ENCODE measurements at regions not wholly inside any gene's neighbourhood (a gene's known extent, or its start where the extent isn't known, plus 50 kb on each side); places are given as distances from the start of the nearest gene placed in this dataset.

DNA sequence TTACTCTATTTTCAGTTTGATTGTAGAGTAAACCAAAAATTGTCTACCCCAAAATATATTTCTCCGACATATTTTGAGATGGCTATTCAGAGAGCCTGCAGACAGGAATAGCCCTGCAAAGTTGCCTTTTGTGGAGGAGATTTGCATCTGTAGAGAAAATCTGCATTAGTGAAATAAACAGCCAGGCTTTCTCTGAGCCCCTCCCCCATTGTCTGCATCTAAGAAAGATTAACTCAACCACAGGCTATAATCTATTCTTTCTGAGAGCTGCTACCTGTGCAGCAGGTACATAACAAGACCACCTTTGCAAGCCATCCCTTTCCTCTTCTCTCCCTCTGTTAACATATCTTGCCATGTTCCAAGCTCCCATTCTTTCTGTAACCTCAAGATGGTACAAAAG is 1034.2 kb downstream of the SORCS3 start:
- intact Hi-C loops (cut with micrococcal nuclease): no loop called here

DNA sequence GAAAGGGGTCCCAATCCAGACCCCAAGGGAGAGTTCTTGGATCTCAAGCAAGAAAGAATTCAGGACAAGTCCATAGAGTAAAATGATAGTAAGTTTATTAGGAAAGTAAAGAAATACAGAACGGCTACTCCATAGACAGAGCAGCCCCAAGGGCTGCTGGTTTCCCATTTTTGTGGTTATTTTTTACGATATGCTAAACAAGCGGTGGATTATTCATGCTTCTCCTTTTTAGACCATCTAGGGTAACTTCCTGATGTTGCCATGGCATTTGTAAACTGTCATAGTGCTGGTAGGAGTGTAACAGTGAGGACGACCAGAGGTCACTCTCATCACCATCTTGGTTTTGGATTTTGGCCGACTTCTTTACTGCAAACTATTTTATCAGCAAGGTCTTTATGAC is 1033.4 kb downstream of the SORCS3 start:
- intact Hi-C loops (cut with micrococcal nuclease): no loop called here

DNA sequence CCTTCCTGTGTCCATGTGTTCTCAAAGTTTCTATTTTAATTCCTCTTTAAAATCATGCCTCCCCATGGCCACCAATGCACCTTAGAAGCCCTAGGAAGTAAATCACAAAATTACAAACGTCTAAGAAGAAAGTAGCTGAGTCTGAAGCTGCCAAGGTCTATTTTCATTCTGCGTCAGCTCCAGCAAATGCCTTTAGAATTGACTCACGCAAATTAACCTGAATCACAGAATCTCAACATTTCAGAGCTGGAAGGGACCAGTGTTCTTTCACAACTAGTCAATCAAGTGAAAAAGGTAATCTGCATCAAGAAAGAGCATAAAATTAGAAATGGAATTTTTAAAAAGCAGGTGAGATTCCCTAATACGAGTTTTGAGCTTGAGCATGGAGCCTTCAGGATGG is 1017.6 kb downstream of the SORCS3 start:
- intact Hi-C loops (cut with micrococcal nuclease): no loop called here

DNA sequence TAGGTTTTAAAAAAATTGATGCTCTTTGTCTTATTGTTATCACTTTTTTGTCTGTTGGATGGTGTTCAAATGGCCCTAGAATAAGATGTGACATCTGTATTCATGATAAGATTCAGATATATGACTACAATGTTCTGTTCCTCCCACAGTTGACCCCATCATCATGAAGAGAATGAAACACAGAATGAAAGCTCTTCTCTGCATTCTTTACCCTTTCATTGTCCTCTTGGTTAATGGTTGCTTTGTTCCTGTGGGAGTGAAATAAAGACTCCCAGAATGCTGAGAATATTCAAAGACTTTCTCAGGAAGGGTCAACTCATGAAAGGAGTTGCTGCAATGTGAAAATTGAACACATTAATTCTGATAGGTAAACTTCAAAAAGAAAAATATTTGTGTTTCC is 1015.8 kb downstream of the SORCS3 start:
- intact Hi-C loops (cut with micrococcal nuclease): no loop called here

DNA sequence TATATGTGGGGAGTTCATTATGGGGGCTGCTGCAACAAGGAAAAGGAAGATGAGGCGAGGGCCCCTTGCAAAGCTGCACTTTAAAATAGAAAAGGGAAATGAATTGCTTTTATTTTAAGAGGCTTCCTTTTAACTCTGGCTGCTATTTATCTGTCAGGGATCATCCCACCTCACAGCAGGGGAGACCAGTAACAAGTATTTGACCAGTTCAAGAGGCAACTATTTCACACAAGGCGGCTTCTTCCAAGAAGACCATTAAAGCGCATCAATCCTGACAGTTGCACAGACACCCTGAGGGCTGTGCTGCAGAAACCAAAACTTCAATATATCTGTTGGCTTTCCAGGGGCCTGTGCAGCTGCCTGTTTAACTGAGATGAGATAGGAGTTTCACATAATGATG is 1009.2 kb downstream of the SORCS3 start:
- intact Hi-C loops (cut with micrococcal nuclease): no loop called here

DNA sequence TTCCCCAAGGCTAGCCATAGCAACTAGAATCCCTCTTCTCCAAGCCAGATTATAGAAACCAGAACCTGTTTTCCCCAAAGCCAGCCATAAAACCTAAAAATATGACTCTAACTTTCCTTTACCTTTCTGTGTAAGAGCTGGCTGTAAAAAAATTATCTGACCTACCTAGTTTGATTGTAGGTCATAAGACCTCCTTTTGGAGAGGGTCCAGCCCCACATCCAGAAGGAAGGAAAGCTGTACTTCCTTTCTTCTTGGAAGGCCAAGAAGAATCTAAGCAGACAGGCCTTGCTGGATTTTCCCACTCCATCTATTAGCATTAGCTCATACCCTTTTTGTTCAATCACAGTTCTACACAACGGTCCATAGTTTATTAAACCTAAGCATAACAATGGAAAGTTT is 1006.3 kb downstream of the SORCS3 start:
- intact Hi-C loops (cut with micrococcal nuclease): no loop called here

DNA sequence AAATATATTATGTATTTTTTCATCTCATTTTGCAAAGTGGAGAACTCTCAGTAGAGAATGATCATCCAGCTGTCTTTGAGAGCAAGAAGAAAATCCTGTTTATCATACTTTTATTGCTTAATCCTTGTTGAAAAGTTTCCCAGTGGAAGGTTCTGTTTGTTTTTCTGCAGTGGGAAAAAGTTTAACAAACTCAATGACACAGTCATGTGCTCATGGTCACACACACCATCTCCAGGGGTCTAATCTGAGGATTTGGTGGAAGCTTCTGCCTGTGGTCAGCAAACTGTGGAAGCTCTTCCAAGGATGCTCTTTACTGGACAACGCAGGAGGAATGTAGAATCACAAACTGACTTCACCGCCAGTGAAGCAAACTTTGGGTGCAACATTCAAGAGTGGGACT is 1003.9 kb downstream of the SORCS3 start:
- intact Hi-C loops (cut with micrococcal nuclease): no loop called here

DNA sequence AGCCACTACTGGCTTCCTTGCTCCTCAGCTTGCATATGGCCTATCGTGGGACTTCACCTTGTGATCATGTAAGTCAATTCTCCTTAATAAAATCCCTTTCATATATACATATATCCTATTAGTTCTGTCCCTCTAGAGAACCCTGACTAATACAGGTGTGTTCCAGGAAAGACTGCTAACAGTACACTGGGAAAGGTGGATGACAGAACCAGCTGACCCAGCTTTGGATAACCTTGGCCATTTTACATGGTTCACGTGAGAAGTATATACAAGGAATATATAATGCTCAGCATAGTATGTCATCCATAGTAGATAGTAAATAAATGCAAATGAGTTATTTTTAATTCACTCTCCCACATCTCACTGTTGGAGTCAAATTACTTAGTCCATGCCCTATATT is 1003.5 kb downstream of the SORCS3 start:
- intact Hi-C loops (cut with micrococcal nuclease): no loop called here

DNA sequence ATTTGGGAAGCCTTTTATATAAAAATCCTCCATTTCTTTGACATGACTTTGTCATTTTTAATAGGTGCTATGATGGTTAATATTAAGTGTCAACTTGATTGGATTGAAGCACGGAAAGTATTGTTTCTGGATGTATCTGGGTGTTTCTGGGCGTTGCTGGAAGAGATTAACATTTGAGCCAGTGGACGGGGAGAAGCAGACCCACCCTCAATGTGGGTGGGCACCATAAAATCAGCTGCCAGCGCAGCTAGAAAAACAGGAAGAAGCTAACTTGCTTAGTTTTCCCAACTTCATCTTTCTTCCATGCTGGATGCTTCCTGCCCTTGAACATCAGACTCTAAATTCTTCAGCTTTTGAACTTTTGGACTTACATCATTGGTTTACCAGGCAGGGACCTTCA is 1003.0 kb downstream of the SORCS3 start:
- intact Hi-C loops (cut with micrococcal nuclease): no loop called here

DNA sequence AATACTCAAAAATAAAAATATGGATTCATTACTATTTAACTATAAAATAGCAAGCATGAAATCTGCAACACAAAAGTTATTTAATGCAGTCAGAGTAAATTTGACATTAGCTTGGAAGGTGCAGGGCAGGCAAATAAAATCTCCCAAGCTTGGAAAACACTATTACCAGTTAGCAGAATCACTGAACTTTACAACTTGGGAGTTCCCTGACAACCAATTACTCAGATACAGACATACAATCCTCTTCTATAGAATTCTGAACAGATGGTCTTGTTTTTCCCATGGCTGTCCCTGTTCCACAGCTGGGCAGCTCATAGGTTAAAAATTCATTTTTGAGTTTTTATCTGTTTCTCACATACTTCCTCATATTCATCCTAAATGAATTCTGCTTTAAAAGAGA is 1002.6 kb downstream of the SORCS3 start:
- intact Hi-C loops (cut with micrococcal nuclease): no loop called here

DNA sequence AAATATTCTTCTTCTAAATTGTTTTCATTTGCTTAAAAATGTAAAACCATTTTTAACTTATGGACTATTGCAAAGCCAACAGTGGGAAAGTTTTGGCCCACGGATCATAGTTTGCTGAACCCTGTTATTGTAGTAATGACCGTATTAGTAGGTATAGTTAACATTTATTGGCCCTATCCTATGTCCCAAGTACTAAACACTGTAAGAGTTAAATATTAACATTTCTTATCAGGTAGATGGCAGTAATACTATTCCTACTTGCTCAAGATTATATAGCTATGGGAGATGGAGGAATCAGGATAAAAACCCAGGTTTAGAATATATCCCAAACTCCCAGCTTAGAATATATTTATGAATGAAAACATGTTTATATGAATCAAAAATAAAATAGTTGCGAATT is 993.2 kb downstream of the SORCS3 start:
- intact Hi-C loops (cut with micrococcal nuclease): no loop called here

DNA sequence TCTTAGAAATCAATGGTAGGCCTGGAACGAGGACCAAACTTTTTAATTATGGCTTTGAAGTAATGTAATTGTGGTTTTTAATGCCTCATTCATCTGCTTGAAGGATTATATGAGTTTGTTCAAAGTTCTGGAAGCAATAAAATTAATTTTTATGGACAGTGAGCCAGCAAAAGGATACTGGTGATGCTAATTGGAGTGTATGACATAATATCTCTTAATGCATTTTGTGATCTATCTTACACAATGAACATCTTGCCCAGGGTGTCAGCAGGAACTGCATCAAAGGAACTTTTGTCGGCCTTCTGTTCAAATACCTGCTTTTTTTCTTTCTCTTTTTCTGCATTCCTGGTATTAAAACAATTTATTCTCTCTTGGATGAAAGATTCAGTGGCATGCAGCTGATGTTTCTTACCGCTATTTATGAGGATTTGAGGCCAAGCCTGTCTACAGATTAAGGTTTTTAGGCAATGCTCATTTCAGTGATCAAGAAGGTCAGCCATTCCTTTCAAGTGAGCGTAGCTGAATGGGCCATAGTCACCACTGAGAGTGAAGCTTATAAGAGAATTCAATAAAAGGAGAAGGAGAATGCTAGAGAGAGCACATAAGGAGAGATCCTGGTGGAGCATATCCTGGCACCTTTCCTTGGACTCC is 974.8 kb downstream of the SORCS3 start:
- intact Hi-C loops (cut with micrococcal nuclease): no loop called here

DNA sequence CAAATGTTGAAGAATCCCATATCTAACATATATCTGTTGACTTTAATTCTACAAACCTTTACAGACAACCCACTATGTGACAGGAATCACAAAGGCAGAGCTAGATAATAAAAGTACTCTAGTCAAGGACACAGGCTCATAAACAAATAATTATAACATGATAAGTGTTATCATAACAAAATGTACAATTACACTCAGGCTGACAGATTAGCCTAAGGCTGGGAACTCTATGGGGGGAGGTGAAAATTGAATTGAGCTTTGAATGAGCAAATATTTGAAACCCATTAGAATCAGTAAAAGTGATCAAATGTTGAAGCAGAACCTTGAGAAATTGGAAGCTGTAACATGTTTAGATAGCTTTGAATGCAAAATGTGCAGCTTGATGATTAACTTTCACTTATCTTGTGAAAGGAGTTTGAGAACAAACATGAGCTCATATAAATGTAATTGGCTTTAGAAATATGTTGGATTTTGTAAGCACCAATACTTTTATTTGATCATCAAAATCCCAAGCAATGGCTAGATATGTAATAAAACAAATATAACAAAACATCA is 970.2 kb downstream of the SORCS3 start:
- intact Hi-C loops (cut with micrococcal nuclease): no loop called here

DNA sequence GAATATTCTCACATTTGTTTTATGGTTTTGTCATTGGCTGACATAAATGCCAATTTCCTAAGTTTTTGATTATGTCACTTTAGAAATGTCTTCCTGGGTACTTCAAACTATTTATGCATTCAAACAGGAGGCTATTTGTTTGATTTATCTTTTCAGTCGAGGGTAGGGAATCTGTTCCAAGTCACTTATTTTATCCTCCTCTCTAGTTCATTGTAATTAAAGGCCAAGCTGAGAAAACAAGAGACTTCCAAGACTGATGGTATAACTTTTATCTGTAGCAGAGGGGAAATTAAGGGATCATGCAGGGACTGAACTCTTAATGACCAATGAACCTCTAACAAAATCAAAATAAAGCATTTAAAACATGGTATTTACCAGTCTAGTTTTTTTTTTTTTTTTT is 968.4 kb downstream of the SORCS3 start:
- intact Hi-C loops (cut with micrococcal nuclease): no loop called here

DNA sequence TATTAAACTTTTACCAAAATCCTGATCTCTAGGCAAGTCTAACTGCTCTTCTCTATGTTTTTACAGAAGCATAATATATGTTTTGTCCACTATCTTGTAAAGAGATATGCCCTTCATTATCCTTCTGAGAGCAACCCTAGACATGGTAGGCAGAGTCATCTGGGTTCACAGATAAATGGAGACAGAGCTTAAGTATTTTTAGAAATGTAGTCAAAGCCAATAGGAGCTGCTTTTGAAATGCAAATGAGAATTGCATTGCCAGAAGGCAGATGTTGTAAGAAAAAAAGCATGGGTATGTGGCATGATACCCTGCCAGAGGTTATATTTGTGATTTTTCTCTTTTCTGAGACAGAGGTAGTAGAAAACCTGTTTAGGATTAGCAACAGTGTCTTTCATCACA is 964.8 kb downstream of the SORCS3 start:
- intact Hi-C loops (cut with micrococcal nuclease): no loop called here

DNA sequence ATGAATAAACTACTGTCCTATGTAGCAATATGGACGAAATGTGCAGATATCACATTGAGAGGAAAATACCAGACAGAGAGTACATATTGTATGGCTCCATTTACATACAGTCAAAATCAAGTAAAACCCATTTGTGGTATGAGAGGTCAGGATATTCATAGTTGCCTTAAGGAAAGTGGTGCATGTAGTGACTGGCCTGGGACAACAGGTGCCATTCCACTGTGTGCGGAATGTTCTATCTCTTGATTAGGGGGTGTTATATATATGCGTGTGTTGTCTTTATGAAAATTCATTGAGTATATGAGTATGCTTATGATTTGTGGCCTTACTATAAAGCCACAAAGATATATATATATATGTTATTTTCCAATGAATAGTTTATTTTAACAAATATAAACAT is 964.0 kb downstream of the SORCS3 start:
- intact Hi-C loops (cut with micrococcal nuclease): no loop called here

DNA sequence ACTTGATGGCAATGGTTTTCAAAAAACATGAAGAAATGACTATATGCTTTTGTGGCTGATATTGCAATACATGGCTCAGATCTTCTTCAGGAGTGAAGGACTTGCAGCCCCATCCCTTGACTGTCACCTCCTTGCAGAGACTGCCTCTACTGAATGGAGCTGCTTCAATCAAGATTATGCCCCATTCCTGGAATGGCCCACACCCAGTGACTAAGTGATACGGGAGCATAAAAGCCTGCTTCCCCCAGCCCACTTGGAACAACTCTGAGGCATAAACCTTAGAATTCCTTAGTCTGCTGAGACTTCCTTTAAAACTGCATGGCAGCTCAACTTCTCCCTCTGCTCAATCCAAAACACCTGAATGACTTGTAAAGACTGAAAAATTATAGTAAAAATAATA is 957.1 kb downstream of the SORCS3 start:
- intact Hi-C loops (cut with micrococcal nuclease): no loop called here

DNA sequence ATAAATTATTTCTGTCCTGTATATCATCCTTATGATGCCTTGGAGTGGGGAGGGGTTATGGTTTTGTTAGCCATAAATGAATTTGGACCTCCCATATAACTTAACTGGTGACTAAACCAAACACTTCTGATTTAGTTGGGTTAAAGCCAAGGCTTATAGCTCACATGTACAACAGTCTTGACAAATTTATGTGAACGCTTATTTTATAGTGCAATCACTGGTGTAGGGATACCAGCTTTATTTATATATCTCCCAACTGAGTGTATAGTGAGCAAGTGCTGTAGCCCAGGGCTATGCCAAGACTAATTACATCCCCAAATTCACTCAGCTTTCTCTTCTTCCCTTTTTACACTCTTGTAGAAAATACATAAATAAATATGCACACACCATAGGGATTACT is 956.2 kb downstream of the SORCS3 start:
- intact Hi-C loops (cut with micrococcal nuclease): no loop called here

DNA sequence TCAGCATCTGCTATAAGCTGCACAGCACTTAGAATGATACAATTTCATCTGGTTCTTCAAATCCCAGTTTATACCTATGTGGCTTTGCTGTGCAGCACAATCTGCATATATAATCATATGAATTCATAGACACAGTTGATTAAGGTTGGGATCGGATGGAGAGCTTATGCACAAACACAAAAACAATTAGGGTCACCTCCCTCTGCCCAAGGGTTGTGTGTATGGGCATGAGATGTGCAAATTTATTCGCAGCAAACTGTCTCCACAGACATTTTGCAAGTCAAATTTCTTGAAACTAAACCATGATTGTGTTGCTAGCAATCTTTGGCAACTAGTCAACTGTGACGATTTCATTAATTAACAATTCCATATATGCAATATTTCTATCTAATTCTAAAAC is 955.7 kb downstream of the SORCS3 start:
- intact Hi-C loops (cut with micrococcal nuclease): no loop called here

DNA sequence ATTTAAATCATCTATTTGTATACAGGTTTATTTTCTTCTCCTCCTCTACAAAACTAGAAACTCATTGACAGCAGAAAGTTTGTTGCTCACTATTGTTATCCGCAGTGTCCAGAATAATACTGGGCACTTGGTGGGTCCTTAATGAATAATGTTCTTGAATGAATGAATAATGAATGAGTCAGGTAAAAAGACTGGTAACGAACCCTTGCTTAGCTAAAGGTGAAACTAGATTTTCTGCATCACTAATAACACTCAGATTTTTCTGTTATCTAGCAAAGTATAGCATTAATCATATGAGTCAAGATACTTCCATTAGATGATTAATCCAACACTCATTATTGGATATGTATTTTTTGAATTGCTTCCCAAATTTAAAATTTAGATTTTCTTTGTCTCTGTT is 953.2 kb downstream of the SORCS3 start:
- intact Hi-C loops (cut with micrococcal nuclease): no loop called here

DNA sequence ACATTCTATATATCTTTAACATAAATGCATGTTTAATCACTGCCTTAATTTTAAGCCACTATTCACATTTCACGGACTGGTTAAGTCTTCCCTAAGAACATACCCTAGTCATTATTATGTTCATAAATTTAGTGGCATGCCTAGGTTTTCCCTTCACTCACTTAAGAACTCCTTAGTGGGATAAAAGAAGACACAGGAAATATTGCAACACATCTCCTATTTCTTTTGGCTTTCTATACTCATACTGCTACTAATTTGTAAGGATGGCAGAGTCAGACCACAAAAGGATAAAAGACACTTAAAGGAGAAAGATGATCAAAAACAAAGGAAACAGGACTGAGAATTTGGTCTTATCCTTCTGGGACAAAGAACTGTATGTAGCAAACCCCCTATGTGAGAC is 951.4 kb downstream of the SORCS3 start:
- intact Hi-C loops (cut with micrococcal nuclease): no loop called here

DNA sequence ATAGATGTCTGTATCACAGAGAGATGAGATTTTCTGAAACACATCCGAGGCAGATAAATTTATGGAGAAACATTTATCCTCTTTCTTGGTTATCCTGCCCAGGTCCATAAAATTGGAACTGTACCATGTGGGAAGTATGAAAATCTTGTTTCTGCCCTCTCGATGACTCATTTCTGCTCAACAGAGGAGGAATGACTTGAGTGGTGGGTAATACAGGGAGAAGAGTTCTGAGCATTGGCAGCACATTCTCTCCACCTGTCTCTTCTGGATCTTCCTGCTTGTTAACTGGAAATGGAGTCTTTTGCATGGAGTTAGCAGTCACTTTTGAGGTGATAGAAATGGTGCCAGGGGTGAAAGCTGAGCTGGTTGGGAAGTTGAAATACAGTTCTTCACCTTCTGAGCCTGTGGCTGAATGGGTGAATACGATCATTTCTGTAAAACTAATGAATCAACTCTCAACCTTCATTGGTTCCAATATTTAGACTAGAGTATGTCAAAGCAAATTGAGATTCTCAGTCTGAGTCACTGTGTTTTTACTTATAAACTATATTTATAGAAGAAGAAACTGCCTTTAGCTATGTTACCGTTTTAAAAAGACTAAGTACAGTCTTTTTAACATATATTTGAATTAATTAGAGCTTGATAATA is 945.5 kb downstream of the SORCS3 start:
- intact Hi-C loops (cut with micrococcal nuclease): no loop called here

DNA sequence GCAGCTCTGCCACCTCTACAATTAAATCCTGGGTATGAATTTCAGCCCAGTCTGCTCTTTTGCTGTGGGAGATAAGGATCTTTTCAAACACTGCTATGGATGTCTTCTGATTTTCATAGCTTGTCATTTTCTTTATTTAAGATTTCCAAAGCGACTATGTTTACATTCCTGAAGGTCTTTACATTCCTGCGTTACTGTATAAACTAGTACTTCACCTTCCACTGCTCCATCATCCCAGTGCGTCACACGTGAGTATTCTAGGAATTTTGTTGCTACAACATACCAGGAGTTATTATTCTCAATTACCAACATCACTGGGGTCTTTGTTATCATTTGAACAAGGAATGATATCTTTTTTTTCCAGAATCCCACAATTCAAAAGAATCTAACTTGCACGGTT is 944.7 kb downstream of the SORCS3 start:
- intact Hi-C loops (cut with micrococcal nuclease): no loop called here

Measured in T-helper 1 cell treated with Interleukin-12 subunit alpha and Interleukin-12 subunit beta and Interleukin-4 antibody, amounts not matched to agents 30 ng/mL and 1 ng/mL, for 36 hours (primary cell).